ENCODE measurements at regions not wholly inside any gene's neighbourhood (a gene's known extent, or its start where the extent isn't known, plus 50 kb on each side); places are given as distances from the start of the nearest gene placed in this dataset.
"Not testable (repeated sequence)": the region's sequence is repeated elsewhere in the genome, so short reads cannot be mapped to it uniquely, and the experiment has no call there.

DNA sequence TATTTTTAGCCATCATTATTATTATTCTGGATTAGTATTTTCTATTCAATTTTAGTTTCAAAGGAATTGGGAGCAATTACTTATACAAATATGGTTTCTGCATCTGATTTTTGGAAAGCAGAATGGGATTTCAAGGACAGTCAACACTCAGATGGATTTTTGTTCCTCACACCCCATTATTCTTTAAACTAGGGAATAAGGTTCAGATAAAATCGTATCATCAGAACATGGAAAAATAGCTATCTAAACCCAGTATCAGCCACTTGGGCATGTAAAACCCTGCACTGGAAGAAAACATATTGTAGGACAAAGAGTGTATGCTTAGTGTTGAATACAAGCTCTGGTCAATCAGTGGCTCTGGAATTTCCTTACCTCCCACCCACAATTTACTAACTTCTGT lies 452.5 kb downstream of the ZNF516 start:
- H3K9me3 Mint-ChIP-seq, result no peaks in the 10 kb centered on the region
- CTCF ChIA-PET, result no interaction called here
- peaks cover 4% of the 10 kb centered on the region for H3K27me3 Mint-ChIP-seq
- no peaks in the 10 kb centered on the region for H3K36me3 Mint-ChIP-seq
- H3K27ac Mint-ChIP-seq, result no peak overlapping the region
- H3K4me3 Mint-ChIP-seq, result no peak overlapping the region
- H3K4me1 Mint-ChIP-seq, result no peaks in the 10 kb centered on the region
- no peak for DNase-seq

- DNase-seq, result no peak
- no peaks in the 10 kb centered on the region for H3K36me3 Mint-ChIP-seq
- CTCF ChIA-PET, result no interaction called here
- H3K4me3 Mint-ChIP-seq, result no peak overlapping the region
- H3K9me3 Mint-ChIP-seq, result no peaks in the 10 kb centered on the region
- no peaks in the 10 kb centered on the region for H3K27me3 Mint-ChIP-seq
- H3K27ac Mint-ChIP-seq, result no peak overlapping the region
- no peaks in the 10 kb centered on the region for H3K4me1 Mint-ChIP-seq
Observed at GRCh38 chr18:76018210-76018609, 476.8 kb downstream of the ZNF516 start.

GRCh38 chr18:76013057-76013456 lies 482.0 kb downstream of the ZNF516 start:
- Mint-ChIP-seq H3K4me3 (no peak overlapping the region), H3K4me1 (no peaks in the 10 kb centered on the region), H3K27me3 (no peaks in the 10 kb centered on the region), H3K27ac (no peak overlapping the region), H3K36me3 (no peaks in the 10 kb centered on the region), H3K9me3 (peaks cover 1% of the 10 kb centered on the region)
- DNase-seq, result no peak
- CTCF ChIA-PET, result no interaction called here

GRCh38 chr18:76005632-76006208 lies 489.3 kb downstream of the ZNF516 start:
- Mint-ChIP-seq H3K27ac (no peak overlapping the region), H3K9me3 (no peaks in the 10 kb centered on the region), H3K27me3 (no peaks in the 10 kb centered on the region), H3K4me3 (no peak overlapping the region), H3K4me1 (no peaks in the 10 kb centered on the region), H3K36me3 (no peaks in the 10 kb centered on the region)
- DNase-seq, result no peak
- CTCF ChIA-PET, result no interaction called here

GRCh38 chr18:75987913-75988312 lies 507.1 kb downstream of the ZNF516 start:
- H3K9me3 Mint-ChIP-seq, H3K36me3 Mint-ChIP-seq, CTCF ChIA-PET, H3K27me3 Mint-ChIP-seq, H3K4me1 Mint-ChIP-seq, H3K4me3 Mint-ChIP-seq, H3K27ac Mint-ChIP-seq, DNase-seq: not testable (repeated sequence)

GRCh38 chr18:75984853-75985252 lies 510.2 kb downstream of the ZNF516 start:
- Mint-ChIP-seq H3K4me3 (no peak overlapping the region), H3K9me3 (peaks cover 4% of the 10 kb centered on the region), H3K27ac (no peak overlapping the region), H3K4me1 (no peaks in the 10 kb centered on the region), H3K27me3 (no peaks in the 10 kb centered on the region), H3K36me3 (no peaks in the 10 kb centered on the region)
- no peak for DNase-seq
- CTCF ChIA-PET, result no interaction called here

DNA sequence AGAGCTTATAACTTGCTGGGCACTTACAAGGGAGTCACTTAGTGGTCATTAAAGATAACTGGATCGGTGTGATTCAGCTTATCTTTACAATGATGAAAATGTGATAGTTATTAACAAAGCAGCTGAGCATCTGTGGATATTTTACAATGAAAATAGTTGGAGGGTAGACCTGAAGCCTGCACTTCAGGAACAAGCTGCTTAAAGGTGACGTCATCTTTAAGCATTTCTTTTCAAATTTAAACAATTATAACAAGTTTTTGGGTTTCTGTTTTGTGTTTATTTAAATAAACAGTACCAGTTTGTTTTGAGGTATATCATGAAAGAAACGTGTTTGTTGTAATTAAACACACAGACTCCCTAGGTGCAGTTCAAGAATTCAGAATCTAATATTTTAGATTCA lies 513.9 kb downstream of the ZNF516 start:
- no peak for DNase-seq
- H3K4me3 Mint-ChIP-seq, result no peak overlapping the region
- H3K36me3 Mint-ChIP-seq, result no peaks in the 10 kb centered on the region
- H3K27me3 Mint-ChIP-seq, result no peaks in the 10 kb centered on the region
- H3K27ac Mint-ChIP-seq, result no peak overlapping the region
- H3K9me3 Mint-ChIP-seq, result no peaks in the 10 kb centered on the region
- CTCF ChIA-PET, result no interaction called here
- H3K4me1 Mint-ChIP-seq, result no peaks in the 10 kb centered on the region

DNA sequence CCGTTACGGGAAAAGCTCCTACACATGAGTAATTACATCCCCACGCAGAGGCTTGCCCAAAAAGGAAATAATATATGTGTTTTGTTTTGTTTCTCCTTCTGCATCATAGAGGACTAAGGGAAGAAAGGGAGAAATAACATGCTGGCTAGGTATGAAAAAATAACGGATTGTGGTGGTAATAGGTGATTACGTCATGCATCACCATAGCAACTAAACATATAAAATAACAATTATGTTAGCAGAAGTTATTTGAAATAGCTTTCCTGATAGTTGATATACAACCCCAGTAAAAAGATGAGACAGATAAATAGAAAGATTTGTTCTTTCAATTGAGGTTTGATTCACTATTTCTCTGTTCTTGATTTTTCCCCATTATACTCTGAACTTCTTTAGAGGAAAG lies 518.0 kb downstream of the ZNF516 start:
- no peaks in the 10 kb centered on the region for H3K27me3 Mint-ChIP-seq
- H3K27ac Mint-ChIP-seq, result no peak overlapping the region
- no peaks in the 10 kb centered on the region for H3K9me3 Mint-ChIP-seq
- no peak overlapping the region for H3K4me3 Mint-ChIP-seq
- no peaks in the 10 kb centered on the region for H3K36me3 Mint-ChIP-seq
- H3K4me1 Mint-ChIP-seq, result no peaks in the 10 kb centered on the region
- DNase-seq, result no peak
- CTCF ChIA-PET, result no interaction called here

- Mint-ChIP-seq H3K27me3 (no peaks in the 10 kb centered on the region), H3K27ac (no peak overlapping the region)
- CTCF ChIA-PET, result no interaction called here
Observed at GRCh38 chr18:75970212-75970611, 524.8 kb downstream of the ZNF516 start.

GRCh38 chr18:75966431-75966830 lies 528.6 kb downstream of the ZNF516 start:
- DNase-seq, result no peak
- no peaks in the 10 kb centered on the region for H3K9me3 Mint-ChIP-seq
- H3K4me3 Mint-ChIP-seq, result no peak overlapping the region
- H3K4me1 Mint-ChIP-seq, result no peaks in the 10 kb centered on the region
- H3K27ac Mint-ChIP-seq, result no peak overlapping the region
- no peaks in the 10 kb centered on the region for H3K27me3 Mint-ChIP-seq
- no peaks in the 10 kb centered on the region for H3K36me3 Mint-ChIP-seq
- CTCF ChIA-PET, result no interaction called here

More at GRCh38 chr18:75970212-75970611, 524.8 kb downstream of the ZNF516 start:
- no peaks in the 10 kb centered on the region for H3K4me1 Mint-ChIP-seq
- no peaks in the 10 kb centered on the region for H3K9me3 Mint-ChIP-seq
- H3K4me3 Mint-ChIP-seq, result no peak overlapping the region
- no peaks in the 10 kb centered on the region for H3K36me3 Mint-ChIP-seq
- DNase-seq, result no peak

DNA sequence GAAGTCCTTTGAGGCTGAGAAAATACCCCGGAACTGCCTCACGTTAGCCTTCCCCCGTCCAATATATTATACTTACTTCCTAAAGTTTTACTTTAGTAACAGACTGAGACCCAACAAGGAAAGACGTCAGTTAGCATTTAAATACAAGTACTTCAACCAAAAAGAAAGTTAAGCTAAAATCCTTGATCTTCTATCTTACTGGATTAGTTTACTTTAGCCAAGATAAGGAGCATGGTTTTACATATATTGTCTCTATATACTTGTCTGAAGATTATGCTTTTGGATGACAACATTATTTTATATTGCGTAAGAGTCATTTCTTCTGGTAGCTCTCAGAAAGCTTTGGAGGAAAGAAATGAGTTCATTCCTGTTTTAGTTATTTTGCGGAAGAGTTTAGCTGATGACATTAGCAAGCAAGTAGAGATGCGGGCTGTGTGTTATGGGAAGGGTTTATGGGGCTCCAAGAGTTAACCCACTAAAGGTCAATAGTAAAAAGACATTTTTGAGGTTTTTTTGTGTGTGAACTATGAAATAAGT lies 532.9 kb downstream of the ZNF516 start:
- H3K9me3 Mint-ChIP-seq, result no peaks in the 10 kb centered on the region
- no peak overlapping the region for H3K27ac Mint-ChIP-seq
- no peak overlapping the region for H3K4me3 Mint-ChIP-seq
- CTCF ChIA-PET, result interaction anchor here (0.6 kb wide), 1 partner anchor 53 kb away, joined by 3 read pairs; no protein-coding TSS in a partner anchor
- H3K36me3 Mint-ChIP-seq, result no peaks in the 10 kb centered on the region
- no peaks in the 10 kb centered on the region for H3K27me3 Mint-ChIP-seq
- H3K4me1 Mint-ChIP-seq, result no peaks in the 10 kb centered on the region
- no peak for DNase-seq

DNA sequence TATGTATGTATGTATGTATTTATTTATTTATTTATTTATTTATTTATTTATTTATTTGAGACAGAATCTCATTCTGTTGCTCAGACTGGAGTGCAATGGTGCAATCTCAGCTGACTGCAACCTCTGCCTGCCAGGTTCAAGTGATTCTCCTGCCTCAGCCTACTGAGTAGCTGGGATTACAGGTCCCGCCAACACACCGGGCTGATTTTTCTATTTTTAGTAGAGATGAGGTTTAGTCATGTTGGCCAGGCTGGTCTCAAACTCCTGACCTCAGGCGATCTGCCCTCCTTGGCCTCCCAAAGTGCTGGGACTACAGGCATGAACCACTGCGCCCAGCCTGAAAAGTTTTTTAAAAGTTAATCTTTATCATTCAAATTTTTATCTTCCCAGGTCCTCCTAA lies 532.9 kb upstream of the SMIM21 start:
- H3K27ac Mint-ChIP-seq, CTCF ChIA-PET, H3K9me3 Mint-ChIP-seq, H3K4me1 Mint-ChIP-seq, DNase-seq, H3K4me3 Mint-ChIP-seq, H3K27me3 Mint-ChIP-seq, H3K36me3 Mint-ChIP-seq: not testable (repeated sequence)

- Mint-ChIP-seq H3K27ac (no peak overlapping the region), H3K27me3 (no peaks in the 10 kb centered on the region), H3K9me3 (no peaks in the 10 kb centered on the region), H3K36me3 (no peaks in the 10 kb centered on the region), H3K4me3 (no peak overlapping the region), H3K4me1 (no peaks in the 10 kb centered on the region)
- CTCF ChIA-PET, result no interaction called here
- no peak for DNase-seq
Observed at GRCh38 chr18:75959150-75959549, 531.6 kb upstream of the SMIM21 start.

DNA sequence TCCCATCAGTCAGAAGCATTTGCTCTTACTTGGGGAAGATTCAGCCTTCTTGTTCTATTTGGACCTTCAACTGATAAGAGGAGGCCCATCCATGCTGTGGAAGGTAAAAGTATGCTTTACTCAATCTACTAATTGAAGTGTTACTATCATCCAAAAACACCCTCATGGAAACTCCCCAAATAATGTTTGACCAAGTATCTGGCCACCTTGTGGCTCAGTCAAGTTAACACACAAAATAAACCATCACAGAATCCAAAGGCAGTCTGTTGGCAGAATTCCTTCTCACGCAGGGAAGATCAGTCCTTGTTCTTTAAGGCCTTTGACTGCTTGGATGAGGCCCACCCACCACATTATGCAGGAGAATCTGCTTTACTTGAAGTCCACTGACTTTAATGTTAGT lies 531.2 kb upstream of the SMIM21 start:
- CTCF ChIA-PET, result no interaction called here
- H3K27ac Mint-ChIP-seq, result no peak overlapping the region
- DNase-seq, result no peak
- H3K36me3 Mint-ChIP-seq, result no peaks in the 10 kb centered on the region
- H3K4me3 Mint-ChIP-seq, result no peak overlapping the region
- no peaks in the 10 kb centered on the region for H3K27me3 Mint-ChIP-seq
- no peaks in the 10 kb centered on the region for H3K9me3 Mint-ChIP-seq
- no peaks in the 10 kb centered on the region for H3K4me1 Mint-ChIP-seq

GRCh38 chr18:75945265-75945933 lies 517.9 kb upstream of the SMIM21 start:
- H3K4me3 Mint-ChIP-seq, result no peak overlapping the region
- CTCF ChIA-PET, result no interaction called here
- H3K27ac Mint-ChIP-seq, result no peak overlapping the region
- H3K27me3 Mint-ChIP-seq, result no peaks in the 10 kb centered on the region
- no peaks in the 10 kb centered on the region for H3K36me3 Mint-ChIP-seq
- DNase-seq, result no peak
- H3K4me1 Mint-ChIP-seq, result no peaks in the 10 kb centered on the region
- peaks cover 6% of the 10 kb centered on the region for H3K9me3 Mint-ChIP-seq

Data from activated naive CD4-positive, alpha-beta T cell treated with anti-CD3 and anti-CD28 coated beads, Interleukin-2, amount 10 ng/mL, durations not matched to agents 7 days and 5 days (primary cell).